HepG2 (cell line): ENCODE measurements at regions not wholly inside any gene's neighbourhood (a gene's known extent, or its start where the extent isn't known, plus 50 kb on each side); places are given as distances from the start of the nearest gene placed in this dataset.

Experiments used
- CREB1 ChIP-seq, 2 experiments: fragments of 450-650 bp in 1 of 2; IDR thresholded peaks; 2 replicates each; pipeline ENCODE4 v1.6.1; 2016 to 2017; ENCODE audit warnings: control low read depth in 1 of 2, mild to moderate bottlenecking in 1 of 2, missing compliant biosample characterization in 1 of 2, missing genetic modification characterization in 1 of 2
- EZH2 ChIP-seq: conservative IDR thresholded peaks from 2 replicates; pipeline ENCODE4 v1.6.1; 2012; ENCODE audit warnings: mild to moderate bottlenecking, low read depth, low read length, moderate library complexity
- JUN ChIP-seq: sonication (generic); formaldehyde crosslinking; IDR thresholded peaks from 2 replicates; pipeline ENCODE4 v1.4.0; 2020; ENCODE audit warnings: mild to moderate bottlenecking, missing genetic modification reagents
- KAT2B ChIP-seq: fragments of 150-350 bp; IDR thresholded peaks from 2 replicates; pipeline ENCODE4 v1.6.1; 2014; ENCODE audit warnings: low read depth, low read length, borderline replicate concordance
- MEF2D ChIP-seq: sonication (generic); formaldehyde crosslinking; IDR thresholded peaks from 2 replicates; pipeline ENCODE4 v1.5.1; 2020; ENCODE audit warnings: mild to moderate bottlenecking, missing genetic modification reagents
- MYC ChIP-seq: sonication (generic); formaldehyde crosslinking; IDR thresholded peaks from 2 replicates; pipeline ENCODE4 v1.9.0; 2021; ENCODE audit warnings: missing genetic modification reagents, borderline replicate concordance
- MYNN ChIP-seq: sonication (generic); formaldehyde crosslinking; IDR thresholded peaks from 2 replicates; pipeline ENCODE4 v1.4.0; 2020; ENCODE audit warnings: mild to moderate bottlenecking, low read depth, missing genetic modification reagents
- NR2F6 ChIP-seq, 2 experiments: IDR thresholded peaks; 2 replicates each; pipeline ENCODE4 v1.6.1; 2016; ENCODE audit warnings: antibody characterized with exemption in 1 of 2, mild to moderate bottlenecking in 1 of 2
- RARA ChIP-seq: IDR thresholded peaks from 2 replicates; pipeline ENCODE4 v1.6.1; 2016; ENCODE audit warnings: missing genetic modification reagents, missing compliant biosample characterization
- RBM39 ChIP-seq: fragments of 200-400 bp; formaldehyde crosslinking; IDR thresholded peaks from one replicate; pipeline ENCODE4 v1.6.1; 2018; ENCODE audit warnings: antibody characterized with exemption, mild to moderate bottlenecking, low read depth, low read length; ENCODE audit not compliant: poor library complexity, severe bottlenecking
- STAG1 ChIP-seq: sonication (generic); formaldehyde crosslinking; IDR thresholded peaks from 2 replicates; pipeline ENCODE4 v1.4.0; 2020; ENCODE audit warnings: missing genetic modification reagents
- ZNF724P ChIP-seq: sonication (generic); formaldehyde crosslinking; IDR thresholded peaks from 2 replicates; pipeline ENCODE4 v1.8.0; 2022; ENCODE audit warnings: missing genetic modification reagents, borderline replicate concordance
- TF ChIP-seq, protein P1 (sequence below): sonication (generic); formaldehyde crosslinking; IDR thresholded peaks from 2 replicates; pipeline ENCODE4 v1.5.0; 2020; ENCODE audit warnings: mild to moderate bottlenecking, missing genetic modification reagents, moderate library complexity

DNA sequence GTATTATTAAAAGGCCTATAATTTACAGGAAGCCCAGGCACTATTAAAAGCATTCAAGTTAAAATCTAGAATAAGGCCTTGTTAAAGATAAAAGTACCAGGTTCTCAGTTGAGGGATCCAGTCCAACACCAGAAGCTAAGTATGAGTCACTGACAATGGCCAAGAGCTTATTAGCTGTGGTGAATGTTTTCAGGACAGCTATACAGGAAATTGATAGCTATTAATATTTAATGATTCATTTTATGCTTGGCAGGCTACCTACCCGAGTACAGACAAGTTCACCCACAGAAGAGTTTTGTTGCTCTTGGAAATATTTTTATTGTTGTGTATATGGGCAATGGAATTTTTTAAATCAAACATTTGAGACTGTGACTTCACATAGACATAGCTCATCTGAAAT lies 729.6 kb upstream of the ZNF804A start:
- TF ChIP-seq MYC (CRISPR knock-in tag) (no peak), KAT2B (no peak), EZH2 (no peak), CREB1 (IDR thresholded peaks at IDR 0.05) (no peak), CREB1 (CRISPR knock-in tag; IDR thresholded peaks at IDR 0.05) (no peak), MEF2D (no peak), MYNN (no peak), NR2F6 (IDR thresholded peaks at IDR 0.05) (no peak), NR2F6 (CRISPR knock-in tag; IDR thresholded peaks at IDR 0.05) (no peak), JUN (no peak), RARA (CRISPR knock-in tag) (no peak), RBM39 (no peak), STAG1 (CRISPR knock-in tag) (no peak), ZNF724P (CRISPR knock-in tag) (no peak)
- TF ChIP-seq, protein P1, sequence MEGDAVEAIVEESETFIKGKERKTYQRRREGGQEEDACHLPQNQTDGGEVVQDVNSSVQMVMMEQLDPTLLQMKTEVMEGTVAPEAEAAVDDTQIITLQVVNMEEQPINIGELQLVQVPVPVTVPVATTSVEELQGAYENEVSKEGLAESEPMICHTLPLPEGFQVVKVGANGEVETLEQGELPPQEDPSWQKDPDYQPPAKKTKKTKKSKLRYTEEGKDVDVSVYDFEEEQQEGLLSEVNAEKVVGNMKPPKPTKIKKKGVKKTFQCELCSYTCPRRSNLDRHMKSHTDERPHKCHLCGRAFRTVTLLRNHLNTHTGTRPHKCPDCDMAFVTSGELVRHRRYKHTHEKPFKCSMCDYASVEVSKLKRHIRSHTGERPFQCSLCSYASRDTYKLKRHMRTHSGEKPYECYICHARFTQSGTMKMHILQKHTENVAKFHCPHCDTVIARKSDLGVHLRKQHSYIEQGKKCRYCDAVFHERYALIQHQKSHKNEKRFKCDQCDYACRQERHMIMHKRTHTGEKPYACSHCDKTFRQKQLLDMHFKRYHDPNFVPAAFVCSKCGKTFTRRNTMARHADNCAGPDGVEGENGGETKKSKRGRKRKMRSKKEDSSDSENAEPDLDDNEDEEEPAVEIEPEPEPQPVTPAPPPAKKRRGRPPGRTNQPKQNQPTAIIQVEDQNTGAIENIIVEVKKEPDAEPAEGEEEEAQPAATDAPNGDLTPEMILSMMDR (CRISPR knock-in tag), result no peak
